ENCODE measurements at regions not wholly inside any gene's neighbourhood (a gene's known extent, or its start where the extent isn't known, plus 50 kb on each side); places are given as distances from the start of the nearest gene placed in this dataset.

DNA sequence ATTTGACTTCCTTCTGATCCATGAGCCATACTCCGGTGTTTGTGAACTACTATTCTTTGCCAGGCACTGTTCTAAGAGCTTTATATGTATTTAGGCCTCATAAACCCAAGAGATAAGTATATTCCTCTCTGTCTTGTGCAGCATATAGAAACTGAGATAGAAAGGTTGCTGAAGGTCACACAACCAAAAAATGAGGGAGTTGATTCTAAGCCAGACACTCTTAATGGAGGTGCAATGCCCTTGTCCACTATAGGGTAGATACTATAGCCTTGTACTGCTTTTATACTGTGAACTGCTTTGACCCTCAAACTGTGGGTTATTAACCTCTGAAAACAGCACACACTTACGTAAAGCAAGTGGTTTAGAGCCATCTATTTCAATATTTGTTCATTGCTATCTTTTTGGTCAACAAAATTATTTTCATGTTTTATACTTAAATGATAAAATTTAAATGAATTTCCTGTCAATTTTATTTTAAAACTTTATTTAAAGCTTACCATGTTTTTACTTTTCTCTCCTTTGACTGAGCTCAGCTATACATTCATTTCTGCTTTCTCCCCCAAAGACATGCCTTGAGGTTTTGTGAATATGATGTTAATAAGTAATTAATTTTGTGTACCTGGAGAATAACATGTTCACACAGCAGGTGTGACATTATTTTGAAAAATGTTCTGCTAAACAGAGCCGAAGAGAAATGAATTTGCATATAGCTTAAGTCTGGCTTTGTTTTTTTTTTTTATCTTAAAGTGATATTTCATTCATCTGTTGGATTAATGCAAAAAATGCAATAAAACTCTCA lies 687.3 kb downstream of the DNAJB9 start:
- WGBS, 2 donors = 73 to 82% methylated on average over 3 of the region's 3 CpGs
- intact Hi-C loops (cut with DNase I; ENCODE audit: low total_unique reads) = no loop called here
- no peak overlapping the region for H3K4me3 ChIP-seq (ENCODE audit: low read depth, poor library complexity, severe bottlenecking)
- TF ChIP-seq, protein P1, sequence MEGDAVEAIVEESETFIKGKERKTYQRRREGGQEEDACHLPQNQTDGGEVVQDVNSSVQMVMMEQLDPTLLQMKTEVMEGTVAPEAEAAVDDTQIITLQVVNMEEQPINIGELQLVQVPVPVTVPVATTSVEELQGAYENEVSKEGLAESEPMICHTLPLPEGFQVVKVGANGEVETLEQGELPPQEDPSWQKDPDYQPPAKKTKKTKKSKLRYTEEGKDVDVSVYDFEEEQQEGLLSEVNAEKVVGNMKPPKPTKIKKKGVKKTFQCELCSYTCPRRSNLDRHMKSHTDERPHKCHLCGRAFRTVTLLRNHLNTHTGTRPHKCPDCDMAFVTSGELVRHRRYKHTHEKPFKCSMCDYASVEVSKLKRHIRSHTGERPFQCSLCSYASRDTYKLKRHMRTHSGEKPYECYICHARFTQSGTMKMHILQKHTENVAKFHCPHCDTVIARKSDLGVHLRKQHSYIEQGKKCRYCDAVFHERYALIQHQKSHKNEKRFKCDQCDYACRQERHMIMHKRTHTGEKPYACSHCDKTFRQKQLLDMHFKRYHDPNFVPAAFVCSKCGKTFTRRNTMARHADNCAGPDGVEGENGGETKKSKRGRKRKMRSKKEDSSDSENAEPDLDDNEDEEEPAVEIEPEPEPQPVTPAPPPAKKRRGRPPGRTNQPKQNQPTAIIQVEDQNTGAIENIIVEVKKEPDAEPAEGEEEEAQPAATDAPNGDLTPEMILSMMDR (IDR thresholded peaks at IDR 0.05) = no peak
- TF ChIP-seq POLR2A (IDR thresholded peaks at IDR 0.05) = no peak
- DNase-seq (ENCODE audit: low spot score in 2 of 2) = no peak

DNA sequence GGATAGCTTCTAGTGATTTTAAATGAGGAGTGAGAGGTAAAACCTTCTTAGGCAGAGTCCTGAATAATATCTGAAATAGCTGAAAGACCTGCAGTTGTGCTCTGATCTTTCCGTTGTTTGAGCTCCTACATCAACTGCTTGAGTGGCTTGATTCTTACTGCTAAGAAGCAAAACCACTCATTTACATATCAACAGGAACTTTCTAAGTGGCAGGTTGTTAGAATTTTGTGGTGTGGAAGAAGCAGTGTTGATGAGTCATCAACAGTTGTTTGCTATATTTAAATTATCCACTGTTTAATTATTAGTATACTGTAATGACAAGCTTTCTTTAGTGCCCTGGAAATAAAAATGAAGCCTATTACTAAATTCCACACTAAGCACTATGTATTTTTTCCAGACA lies 689.5 kb downstream of the DNAJB9 start:
- intact Hi-C loops (cut with DNase I; ENCODE audit: low total_unique reads) = no loop called here
- H3K4me3 ChIP-seq (ENCODE audit: low read depth, poor library complexity, severe bottlenecking) = no peak overlapping the region
- TF ChIP-seq, protein P1 (IDR thresholded peaks at IDR 0.05) = no peak
- TF ChIP-seq POLR2A (IDR thresholded peaks at IDR 0.05) = no peak
- 51 to 55% methylated on average over 1 of the region's 1 CpG for WGBS, 2 donors
- no peak for DNase-seq (ENCODE audit: low spot score in 2 of 2)

DNA sequence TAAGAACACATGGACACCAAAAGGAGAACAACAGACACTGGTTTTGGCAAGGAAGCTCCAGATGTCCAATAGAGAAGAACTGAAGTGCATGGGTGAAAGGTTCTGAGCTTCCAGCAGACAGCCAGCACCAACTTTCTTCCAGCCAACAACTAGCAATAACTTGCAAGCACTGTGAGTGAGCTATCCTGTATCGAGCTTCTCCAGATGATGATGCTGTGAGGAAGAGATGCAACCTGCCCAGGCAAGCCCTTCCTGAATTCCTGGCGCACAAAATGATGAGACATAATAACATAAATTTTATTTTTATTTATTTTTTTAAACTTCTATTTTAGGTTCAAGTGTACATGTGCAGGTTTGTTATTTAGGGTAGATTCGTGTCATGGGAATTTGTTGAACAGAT lies 692.1 kb downstream of the DNAJB9 start:
- intact Hi-C loops (cut with DNase I; ENCODE audit: low total_unique reads) = no loop called here
- WGBS, 2 donors = 41 to 51% methylated on average over 3 of the region's 3 CpGs
- no peak overlapping the region for H3K4me3 ChIP-seq (ENCODE audit: low read depth, poor library complexity, severe bottlenecking)
- no peak for DNase-seq (ENCODE audit: low spot score in 2 of 2)
- TF ChIP-seq POLR2A (IDR thresholded peaks at IDR 0.05) = no peak
- TF ChIP-seq, protein P1 (IDR thresholded peaks at IDR 0.05) = no peak

DNA sequence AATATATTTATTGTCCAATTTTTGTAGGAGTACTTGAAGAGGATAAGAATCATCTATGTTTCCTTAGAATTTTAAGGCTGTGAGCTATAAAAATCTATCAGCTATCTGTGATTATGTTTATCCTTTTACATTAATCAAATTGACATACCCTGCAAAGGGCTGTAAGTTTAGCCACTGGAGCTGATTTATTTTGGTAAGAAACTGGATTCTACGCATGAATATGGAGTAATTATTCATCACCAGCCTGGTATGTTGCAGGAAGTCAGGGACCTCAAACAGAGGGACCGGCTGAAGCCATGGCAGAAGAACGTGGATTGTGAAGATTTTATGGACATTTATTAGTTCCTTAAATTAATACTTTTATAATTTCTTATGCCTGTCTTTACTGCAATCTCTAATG lies 696.9 kb downstream of the DNAJB9 start:
- no peak overlapping the region for H3K4me3 ChIP-seq (ENCODE audit: low read depth, poor library complexity, severe bottlenecking)
- 84 to 88% methylated on average over 3 of the region's 3 CpGs for WGBS, 2 donors
- TF ChIP-seq, protein P1 (IDR thresholded peaks at IDR 0.05) = no peak
- no peak for TF ChIP-seq POLR2A (IDR thresholded peaks at IDR 0.05)
- no peak for DNase-seq (ENCODE audit: low spot score in 2 of 2)
- intact Hi-C loops (cut with DNase I; ENCODE audit: low total_unique reads) = no loop called here

DNA sequence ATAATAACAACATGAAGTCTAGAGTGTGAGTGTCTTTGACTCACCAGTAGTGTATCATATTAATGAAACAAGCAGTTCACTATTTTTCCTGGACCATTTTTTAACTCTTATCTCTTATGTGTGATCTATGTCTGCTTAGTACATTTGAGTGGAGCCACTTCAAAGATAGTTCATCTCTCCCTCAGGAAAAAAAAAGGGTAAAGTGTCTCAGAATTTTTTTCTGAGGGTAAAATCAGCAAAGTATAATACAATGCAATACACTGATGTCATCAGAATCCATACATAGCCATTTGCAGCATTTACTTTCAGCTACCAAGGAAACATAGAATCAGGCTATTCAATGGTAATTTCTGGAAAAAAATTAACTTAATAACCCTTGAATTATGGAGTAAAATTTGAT lies 706.7 kb downstream of the DNAJB9 start:
- intact Hi-C loops (cut with DNase I; ENCODE audit: low total_unique reads) = no loop called here
- H3K4me3 ChIP-seq (ENCODE audit: low read depth, poor library complexity, severe bottlenecking) = no peak overlapping the region
- no peak for DNase-seq (ENCODE audit: low spot score in 2 of 2)
- no peak for TF ChIP-seq POLR2A (IDR thresholded peaks at IDR 0.05)
- TF ChIP-seq, protein P1 (IDR thresholded peaks at IDR 0.05) = no peak

DNA sequence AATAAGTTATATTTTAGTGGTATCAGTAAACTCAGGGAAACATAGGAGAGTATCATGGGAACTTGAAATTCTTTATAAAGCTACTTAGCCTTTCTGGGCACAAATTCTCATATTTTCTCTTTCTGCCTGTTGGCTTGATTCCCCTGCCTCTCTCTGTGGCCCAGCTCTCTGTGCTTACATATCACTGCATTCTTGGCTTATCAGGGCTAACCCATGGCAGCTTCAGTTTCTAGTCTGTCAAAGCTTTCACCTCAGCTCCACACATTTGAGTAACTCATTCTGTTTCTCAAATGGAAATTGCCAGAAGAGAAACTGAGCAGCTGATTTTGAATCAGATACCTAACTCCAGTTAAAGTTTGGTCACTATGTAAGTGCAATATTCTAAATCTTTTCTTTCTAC lies 713.1 kb downstream of the DNAJB9 start:
- intact Hi-C loops (cut with DNase I; ENCODE audit: low total_unique reads) = no loop called here
- no peak for DNase-seq (ENCODE audit: low spot score in 2 of 2)
- TF ChIP-seq, protein P1 (IDR thresholded peaks at IDR 0.05) = no peak
- TF ChIP-seq POLR2A (IDR thresholded peaks at IDR 0.05) = no peak
- no peak overlapping the region for H3K4me3 ChIP-seq (ENCODE audit: low read depth, poor library complexity, severe bottlenecking)

Data from lower leg skin (tissue), 4 donors.